LNCAP (cell line): ENCODE measurements at regions not wholly inside any gene's neighbourhood (a gene's known extent, or its start where the extent isn't known, plus 50 kb on each side); places are given as distances from the start of the nearest gene placed in this dataset.

Experiments used
- CTCF ChIP-seq: fragments of 450-650 bp; IDR thresholded peaks from 2 replicates; pipeline ENCODE4 v1.5.1; 2017; ENCODE audit warnings: mild to moderate bottlenecking

- no peak for TF ChIP-seq CTCF
These were observed 404.4 kb downstream of the SPRY2 start for GRCh38 chr13:79936368-79937136.

GRCh38 chr13:79935121-79935520 is 405.8 kb downstream of the SPRY2 start:
- no peak for TF ChIP-seq CTCF

GRCh38 chr13:79933389-79933788 is 407.5 kb downstream of the SPRY2 start:
- TF ChIP-seq CTCF: no peak

- no peak for TF ChIP-seq CTCF
These were observed 408.4 kb downstream of the SPRY2 start for GRCh38 chr13:79932556-79932955.

GRCh38 chr13:79919091-79919490 is 421.8 kb downstream of the SPRY2 start:
- no peak for TF ChIP-seq CTCF

- TF ChIP-seq CTCF: no peak
These were observed 422.3 kb downstream of the SPRY2 start for GRCh38 chr13:79918620-79919019.

GRCh38 chr13:79917628-79918027 is 423.3 kb downstream of the SPRY2 start:
- TF ChIP-seq CTCF: no peak
